Stimulated activated CD8-positive, alpha-beta memory T cell treated with anti-CD3 and anti-CD28 coated beads, Interleukin-4, amount 100 ng/mL, for 4 hours (primary cell): ENCODE measurements at regions not wholly inside any gene's neighbourhood (a gene's known extent, or its start where the extent isn't known, plus 50 kb on each side); places are given as distances from the start of the nearest gene placed in this dataset.

Source experiments
- DNase-seq, 2 donors: peaks; one replicate each; pipeline ENCODE4 v3.0.0-alpha.2; 2020; ENCODE audit warnings: low read depth in 2 of 2, low spot score in 1 of 2

DNA sequence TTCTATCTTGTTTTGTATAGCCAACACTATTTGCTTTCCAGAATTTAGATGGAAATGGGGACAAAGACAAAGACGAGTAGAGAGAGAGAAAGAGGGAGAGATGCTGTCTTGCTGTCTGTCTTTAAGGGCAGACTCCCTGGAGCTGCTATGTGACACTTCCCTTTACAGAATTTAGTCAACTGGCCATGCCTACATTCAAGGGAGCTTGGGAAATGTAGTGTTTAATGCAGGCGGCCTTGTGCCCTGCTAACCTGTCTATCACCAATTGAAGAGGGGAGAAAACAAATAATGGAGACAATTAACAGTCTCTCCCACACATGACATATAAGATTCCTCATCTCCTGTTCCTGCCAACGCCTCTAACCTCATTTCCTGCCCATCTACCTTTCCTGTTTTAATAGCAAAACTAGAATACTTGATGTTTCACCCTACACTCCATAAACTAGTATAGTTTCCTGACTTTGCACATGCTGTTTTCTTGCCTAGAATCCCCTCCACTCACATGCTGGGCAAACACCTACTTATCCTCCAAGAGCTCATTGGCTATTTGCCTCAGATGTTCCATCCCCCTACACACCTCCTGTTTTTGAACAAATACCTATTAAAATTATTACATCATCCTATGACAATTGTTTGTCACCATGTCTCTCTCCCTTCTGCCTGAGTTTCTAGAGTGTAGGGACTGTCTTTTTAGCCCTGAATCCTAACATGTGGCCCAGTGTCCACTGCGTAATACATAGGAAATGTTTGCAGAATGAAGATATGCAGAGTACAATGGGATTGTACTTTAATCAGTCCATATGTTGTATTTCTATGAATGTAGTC lies 117.2 kb downstream of the SLC25A24 start:
- DNase-seq = no peak

DNA sequence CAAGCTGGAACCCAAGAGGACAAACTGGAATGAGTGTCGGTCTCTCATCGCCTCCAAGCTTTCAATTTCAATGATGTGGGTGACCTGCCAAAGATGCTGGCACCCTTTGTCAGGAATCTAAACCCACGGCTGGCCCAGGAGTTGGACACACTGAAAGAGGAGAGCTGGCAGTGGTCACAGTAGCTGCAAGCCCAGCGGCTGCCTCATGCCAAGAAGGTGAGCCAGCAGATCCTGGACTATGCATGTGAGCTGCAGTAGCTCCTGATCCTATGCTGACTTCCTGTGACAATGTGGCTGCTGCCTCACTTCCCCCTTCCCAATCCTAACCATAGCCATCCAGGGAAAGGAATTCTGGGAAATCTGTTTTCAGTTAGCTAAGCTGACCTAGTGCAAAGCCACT lies 117.0 kb upstream of the VAV3 start:
- no peak for DNase-seq

DNA sequence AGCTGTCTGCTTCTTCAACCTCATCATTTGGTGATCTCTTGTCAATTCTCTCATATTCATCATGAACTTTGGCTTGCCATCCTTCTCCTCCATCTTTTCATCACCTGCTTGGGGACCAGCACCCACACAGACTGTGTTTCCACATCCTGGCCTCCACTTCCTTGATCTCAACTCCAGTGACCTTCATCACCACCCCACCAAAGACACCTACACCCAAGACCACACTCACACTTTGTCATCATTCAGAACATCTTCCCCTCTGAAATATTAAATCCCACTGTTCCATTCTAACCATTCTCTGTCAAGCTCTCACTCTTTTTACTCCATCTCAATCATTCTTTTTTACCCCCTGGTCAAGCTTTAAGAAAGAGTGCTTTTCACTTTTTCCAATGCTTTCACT lies 115.5 kb upstream of the VAV3 start:
- peak in 1 of 2 donors; percentile 30 for DNase-seq

DNA sequence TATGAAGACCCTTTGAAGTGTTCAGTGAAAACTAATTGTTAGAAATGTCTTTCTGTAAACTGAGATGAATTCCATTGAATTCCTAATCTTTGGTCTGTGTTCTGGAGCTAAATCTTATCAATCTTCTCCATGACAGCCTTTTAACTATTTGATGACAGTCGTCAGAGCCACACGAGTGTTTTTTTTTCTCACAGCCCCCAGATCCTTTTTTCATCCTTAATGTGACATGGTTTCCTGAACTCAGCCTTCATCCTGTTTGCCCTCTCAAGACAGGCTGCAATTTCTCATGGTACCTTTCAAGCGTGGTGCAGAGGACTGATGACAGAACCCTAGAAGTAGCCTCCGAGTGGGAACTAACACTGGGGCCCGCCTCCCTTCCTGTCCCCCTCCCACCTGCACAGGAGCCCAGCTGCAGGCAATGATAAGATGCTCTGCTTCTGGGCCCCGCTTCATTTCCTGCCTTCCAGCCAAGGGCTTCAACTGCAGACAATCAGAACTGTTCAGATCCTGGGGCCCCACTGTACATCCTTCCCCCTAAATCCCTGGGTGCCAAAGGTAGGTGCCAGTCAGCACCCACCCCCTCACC lies 114.6 kb upstream of the VAV3 start:
- DNase-seq = no peak

DNA sequence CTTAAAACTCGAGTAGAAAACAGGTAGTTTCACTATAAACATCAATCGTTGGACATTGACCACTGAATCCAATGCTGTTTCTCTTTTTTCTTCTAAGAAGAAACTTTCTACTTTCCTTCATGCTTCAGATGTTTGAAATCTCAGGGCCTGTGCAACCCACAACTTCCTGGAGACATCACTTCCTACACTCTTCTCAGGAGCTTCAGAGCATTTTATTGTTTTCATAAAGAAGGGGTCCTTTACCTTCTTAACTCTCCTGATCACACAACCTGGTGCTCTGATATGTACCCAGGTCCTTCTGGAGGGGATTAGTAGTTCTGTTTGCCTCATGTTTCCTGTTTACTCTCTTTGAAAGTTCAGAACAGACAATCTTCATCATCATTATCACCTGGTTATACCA lies 113.0 kb upstream of the VAV3 start:
- no peak for DNase-seq

DNA sequence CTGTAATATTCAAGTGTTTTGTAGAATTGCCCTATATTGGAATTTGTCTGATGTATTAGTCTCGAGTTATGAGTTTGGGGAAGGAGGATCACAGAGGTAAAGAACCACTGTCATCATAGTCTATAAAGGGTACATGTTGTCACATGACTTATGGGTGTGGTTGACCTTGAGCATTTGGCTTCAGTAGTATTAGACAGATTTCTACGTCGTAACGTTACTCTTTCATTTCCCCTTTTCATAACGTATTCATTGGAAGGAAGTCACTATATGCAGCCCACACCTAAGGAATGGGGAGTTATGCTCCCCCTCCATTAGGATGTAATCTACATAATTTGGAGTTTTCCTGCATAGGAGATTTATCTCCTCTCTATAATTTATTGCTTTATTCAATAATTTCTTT lies 110.1 kb upstream of the VAV3 start:
- no peak for DNase-seq

DNA sequence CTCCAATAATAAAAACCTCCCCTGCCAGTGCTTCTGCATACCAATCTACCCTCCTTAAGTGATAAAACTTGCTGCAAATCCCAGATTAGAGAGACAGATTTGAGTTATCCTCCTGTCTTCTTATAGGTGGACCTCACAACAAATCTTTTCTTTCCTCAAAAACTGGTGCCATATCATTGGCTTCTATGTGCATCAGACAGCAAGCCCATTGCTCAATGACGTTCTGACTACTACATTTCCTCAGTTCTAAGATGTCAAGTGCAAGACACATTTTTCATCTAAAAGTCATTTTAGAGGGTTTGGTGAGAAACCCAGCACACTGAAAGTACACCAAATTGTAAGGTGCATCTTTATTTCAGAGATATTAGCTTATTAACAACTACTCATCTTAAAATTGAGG lies 107.8 kb upstream of the VAV3 start:
- no peak for DNase-seq

DNA sequence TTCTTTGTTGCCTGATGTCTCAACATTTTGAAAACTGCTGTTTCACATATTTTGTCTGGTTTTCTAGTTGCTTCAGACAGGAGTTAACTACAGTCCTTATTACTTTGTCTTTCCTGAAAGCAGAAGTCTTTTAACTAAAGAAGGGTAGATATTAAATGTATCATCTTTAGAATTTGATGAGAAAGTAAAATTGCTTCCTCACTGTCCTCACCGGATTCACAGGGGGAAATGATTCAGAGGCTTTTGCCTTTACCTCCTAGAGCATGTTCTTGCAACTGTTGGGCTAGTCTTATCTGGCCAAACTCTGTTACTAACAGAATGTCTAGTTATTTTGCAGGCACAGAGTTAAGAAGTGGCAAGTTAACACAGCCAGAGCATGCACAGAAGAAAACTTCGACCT lies 107.2 kb upstream of the VAV3 start:
- no peak for DNase-seq

DNA sequence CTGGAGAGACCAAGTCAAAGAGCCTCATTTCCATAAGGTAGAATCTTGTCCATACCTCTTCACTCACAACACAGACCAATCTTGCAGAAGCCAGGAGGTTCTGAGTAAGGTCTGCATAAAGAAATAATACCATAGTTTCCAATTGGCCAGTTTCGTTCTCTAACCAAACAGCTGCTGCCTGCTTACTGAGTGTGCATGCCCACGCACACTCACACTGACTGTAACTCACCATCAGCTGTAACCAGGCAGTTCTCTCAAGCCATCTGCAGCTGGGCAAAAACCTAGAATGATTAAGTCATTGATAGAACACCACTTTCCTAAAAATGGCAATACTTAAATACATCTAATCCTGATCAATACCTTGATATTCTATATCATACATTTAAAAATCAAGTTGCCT lies 106.6 kb upstream of the VAV3 start:
- no peak for DNase-seq

DNA sequence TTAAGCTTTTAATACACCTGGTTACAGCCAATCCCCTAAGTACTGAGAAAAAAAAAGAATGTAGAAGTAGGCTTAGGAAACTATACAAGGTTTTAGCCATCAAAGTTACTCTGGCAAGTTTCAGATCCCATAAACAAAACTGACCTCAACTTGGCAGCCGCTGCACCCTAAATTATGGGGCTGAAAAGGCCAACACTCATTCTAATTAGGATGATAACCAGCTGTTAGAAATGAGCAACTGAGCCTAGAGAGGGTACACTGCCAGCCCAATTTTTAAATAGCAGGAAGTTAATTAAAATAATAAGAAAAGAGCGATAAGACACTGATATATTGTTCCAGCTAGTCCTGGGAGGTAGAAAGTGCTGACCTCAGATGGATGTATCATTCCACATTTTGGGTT lies 105.7 kb upstream of the VAV3 start:
- DNase-seq = no peak

DNA sequence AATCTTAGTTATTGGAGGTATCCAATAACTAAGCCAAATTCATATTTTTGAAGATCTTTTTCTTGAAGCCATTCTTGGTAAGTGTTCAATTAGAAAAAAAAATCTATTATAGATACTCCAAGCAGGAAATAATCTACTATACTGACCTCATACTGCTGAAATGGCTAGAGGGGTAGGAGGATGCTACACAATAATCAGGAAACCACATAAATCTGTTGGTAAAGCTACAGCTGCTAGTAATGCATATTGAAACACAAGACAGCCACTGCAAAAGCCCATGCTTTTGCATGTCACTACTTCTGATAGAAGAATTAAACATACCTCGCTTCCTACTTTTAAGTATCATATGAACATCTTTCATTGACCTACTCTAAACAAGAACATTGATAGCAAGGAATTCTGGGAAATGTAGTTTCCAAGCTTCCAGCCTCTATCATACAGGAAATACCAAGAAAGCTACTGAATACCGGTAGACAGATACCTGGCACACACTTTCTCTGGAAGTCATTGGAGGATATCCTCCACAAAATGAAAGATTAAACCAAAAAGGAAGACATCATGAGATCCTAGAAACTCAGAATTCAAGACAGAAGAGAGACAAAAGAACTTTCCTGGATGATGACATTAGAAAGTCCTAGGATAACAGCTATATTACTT lies 103.0 kb upstream of the VAV3 start:
- DNase-seq = no peak

DNA sequence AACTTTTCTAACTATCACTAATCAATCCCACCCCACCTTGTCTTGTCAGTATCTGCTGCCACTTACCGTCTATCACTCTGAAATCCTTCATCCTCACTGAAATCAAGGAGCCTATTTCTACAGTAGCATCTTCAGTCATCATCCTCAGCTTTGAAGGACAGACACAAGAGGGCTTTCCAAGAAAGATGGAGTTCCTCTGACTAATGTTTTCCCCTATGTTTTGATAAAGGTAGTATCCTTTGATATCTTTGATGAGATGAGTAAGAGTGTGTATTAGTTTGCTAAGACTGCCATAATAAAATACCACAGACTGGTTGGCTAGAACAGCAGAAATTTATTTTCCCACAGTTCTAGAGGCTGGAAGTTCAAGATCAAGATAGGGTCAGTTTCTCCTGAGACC lies 101.8 kb upstream of the VAV3 start:
- DNase-seq = no peak

DNA sequence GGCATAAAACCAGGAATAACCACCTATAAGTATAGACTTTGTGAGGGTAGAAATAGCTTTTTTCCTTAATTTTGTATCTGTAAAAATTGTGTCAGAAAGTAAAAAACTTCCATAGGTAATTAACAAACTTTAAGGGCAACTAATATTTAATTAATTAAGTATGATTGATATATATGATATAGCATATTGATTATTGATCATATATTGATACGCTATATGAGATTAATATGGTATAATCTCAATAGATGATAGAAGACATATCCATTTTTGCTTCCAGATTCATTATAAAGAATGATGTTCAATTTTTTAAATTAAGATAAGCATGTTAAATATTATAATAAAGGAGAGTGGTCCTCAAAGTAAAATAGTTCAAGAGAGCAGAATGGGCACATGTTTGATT lies 99.3 kb upstream of the VAV3 start:
- no peak for DNase-seq

DNA sequence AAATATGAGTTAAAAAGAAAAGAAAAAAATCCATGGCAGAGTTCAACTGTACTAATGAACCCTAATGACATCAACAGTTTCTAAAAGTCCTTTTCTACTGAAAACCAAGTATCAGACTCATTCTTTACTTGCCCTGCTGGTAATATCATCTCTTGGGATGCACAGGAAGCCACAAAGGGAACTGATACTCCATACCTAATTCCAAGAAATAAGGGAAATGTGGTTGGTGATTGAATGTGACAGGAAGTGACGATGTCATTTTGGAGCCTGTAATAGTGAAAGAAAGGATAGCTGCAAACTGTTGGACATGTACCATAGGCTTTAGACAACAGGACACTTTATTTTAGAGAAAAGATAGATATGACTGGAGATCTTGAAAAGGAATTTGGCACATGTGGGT lies 98.7 kb upstream of the VAV3 start:
- DNase-seq = no peak

DNA sequence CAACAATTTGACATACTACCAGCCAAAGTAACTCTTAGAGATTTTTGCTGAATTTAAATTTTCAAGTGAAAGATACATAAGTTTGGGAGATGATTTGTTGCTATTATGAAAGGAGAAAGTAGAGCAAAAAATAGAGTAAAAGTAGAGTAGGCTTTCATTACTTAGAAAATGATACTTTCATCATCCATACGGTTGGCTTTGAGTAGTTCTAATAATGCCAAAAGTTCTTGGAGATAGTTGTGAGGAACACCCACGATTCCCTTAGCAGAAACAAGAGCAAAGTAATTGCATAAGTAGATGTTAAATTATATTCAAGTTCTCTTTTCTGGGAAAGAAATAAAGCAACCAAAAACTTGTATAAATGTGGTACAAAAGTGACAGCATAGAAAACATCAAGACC lies 95.0 kb upstream of the VAV3 start:
- no peak for DNase-seq

DNA sequence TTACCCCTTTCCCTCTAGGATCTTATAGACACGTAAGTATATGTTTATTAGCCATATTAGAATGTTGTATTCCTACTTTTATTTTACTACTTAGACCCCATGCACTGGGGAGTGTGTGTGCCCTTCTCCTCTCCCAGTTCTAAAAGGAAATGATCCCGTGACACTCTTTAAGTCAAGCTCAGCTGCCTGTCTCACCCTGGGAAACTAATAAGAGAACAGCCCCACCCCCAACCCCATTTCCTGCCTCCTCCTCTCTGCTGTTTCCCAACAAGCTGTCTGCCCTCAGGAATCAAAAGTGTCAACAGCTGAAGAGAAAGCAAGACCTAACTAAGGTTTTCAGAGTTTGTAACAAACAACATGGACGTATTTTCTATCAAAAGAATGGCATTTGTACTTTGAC lies 92.6 kb upstream of the VAV3 start:
- no peak for DNase-seq

DNA sequence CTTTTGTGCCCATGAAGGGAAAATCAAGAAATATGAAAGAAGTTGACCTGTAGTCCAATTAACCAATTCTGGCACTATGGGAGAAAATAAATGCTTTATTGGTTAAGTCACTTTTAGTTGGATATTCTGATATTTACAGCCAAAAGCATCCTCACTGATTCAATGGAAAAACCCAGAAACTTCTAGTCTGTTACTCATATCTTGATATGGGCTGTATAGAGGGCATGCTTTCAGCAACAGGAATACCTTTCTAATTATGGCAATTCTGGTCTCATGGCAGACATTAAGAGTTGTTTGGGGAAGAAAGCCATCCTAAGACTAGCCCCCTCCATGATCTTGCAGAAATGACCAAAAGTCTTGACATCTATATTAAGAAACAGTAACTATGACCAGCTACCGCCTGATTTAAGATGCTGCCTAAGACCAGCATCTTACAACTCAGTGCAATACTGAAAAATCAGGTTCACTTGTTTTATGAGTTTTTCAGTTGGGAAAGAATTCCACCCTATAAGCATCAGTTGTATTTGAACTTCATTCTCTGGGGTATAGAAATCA lies 91.5 kb upstream of the VAV3 start:
- no peak for DNase-seq

DNA sequence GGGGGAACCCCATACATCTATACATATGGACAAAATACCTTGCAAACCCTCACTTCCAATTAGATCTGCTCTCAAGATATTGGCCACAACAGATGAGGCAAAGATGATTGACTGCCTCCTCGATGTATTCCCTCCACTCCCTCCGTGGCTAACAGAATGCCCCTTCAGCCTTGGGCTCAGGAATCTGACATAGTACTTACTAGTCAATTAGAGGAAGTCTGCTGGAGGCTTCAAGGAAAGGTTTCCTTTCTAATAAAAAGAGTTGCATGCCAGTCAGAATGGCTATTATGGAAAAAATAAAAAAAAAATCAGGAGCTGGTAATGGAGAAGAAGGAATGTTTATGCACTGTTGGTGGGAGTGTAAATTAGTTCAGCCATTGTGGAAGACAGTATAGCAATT lies 90.4 kb upstream of the VAV3 start:
- DNase-seq = no peak

DNA sequence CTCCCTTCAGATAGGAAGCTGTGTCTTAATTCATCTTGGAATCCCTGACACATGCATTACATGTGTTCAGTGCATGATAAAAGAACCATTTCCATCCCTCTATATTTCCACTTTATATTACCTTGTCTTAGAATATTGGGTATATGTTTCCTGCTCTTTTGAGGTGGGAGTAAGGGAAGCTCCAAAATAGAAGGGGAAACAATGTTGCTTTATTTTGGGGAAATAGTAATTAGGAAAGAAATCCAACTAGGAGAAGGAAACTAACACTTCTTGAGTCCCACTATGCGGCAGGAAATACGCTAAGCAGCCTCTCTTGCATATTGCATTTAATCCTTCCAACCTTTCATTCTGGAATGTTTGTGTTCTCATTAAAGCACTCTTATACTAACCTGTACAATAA lies 89.4 kb upstream of the VAV3 start:
- no peak for DNase-seq

DNA sequence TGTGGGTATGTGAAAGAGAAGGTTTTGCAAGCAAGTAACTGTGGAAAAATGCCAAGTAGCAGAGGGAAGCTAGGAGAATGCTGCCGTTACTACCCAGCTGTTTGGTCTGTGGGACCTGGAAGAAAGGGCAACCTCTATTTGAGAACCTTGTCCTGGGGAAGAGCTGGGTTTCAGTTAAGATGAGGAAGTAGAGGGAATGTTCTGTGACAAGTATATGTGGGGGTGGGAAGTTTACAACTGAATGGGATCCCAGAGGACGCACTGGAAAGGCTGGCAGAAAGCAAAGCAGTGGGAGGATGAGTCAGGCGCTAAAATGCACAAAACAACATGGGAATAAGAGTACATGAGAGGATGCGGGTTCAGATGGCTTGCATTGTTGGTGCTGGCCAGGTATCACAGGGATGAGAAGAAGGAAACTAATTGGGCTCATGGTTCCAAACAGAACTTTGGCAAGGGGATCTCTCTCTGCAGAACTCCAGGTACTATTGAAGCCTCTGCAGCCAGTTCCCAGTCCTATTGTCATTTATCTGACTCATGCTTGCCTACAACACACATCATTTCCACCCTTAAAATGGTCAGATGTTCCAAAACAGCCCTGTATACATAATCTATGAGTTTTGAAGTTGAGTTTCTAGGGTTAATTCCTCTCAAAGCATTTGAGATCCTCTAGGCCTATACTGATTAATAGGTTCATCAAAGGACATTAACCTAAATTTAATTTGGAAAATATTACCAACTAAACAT lies 88.5 kb upstream of the VAV3 start:
- DNase-seq = no peak

DNA sequence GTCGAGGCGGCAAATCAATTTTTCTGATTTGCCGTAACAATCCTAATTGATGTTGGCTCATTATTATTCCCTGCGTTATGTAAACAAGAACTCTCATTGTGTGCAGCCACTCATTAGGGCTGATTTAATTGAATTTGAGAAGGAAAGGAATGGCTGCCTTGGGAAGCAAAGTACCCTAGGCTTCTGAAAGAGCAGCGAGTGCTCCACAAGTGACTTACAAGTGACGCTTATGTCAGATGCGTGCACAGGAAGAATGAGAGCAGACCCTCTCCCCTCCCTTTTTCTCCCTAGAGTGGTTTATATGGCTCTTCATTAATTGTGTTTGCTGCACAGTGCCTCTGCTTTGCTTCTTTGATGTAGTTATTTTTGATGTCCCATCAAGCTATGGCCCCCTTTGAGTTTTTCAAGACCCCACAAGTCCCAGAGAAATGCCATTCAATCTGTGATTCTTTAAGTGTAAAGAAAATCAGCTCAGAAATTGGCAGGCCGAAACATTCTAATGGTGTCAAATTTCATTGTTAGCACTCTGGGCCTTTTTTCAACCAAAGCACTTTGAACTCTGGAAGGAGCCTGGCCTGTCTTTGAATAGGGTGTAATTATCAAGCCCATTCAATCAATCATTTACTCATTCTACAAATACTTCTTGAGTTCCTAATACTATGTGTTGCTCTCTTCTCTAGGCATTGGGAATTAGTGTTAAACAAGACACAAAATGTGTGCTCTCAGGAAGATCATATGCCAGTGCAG lies 86.8 kb upstream of the VAV3 start:
- no peak for DNase-seq
